B cell (primary cell): ENCODE measurements at regions not wholly inside any gene's neighbourhood (a gene's known extent, or its start where the extent isn't known, plus 50 kb on each side); places are given as distances from the start of the nearest gene placed in this dataset.

Experiments
- ATAC-seq: fragments of 200-7000 bp; cut with Tn5 transposase; one replicate; pipeline ENCODE4 v1.10.0; 2021; ENCODE audit warnings: low read depth, mild to moderate bottlenecking, moderate number of reproducible peaks, moderate library complexity
- CTCF ChIA-PET: fragments of 350-600 bp; sonication (Branson Sonifier 250); formaldehyde crosslinking; loops from one replicate; lab custom pipeline; 2021; ENCODE audit warnings: antibody characterized with exemption, inconsistent platforms; lab: Charles Lee
- POLR2A ChIA-PET: fragments of 350-600 bp; sonication (Branson Sonifier 250); formaldehyde crosslinking; loops from one replicate; lab custom pipeline; 2021; ENCODE audit warnings: antibody characterized with exemption; lab: Charles Lee
- DNase-seq: peaks from one replicate; pipeline ENCODE4 v3.0.0; 2013
- H2AFZ ChIP-seq: 2 replicates; pipeline ENCODE4 v1.6.1; 2012; ENCODE audit warnings: mild to moderate bottlenecking, low read depth, low read length; ENCODE audit not compliant: insufficient read depth, poor library complexity, severe bottlenecking
- H3K27ac ChIP-seq, 2 donors: 1 replicate in 1 of 2; 2 replicates in 1 of 2; pipeline ENCODE4 v1.5.1; 2012 to 2013; ENCODE audit warnings: low read length in 2 of 2, mild to moderate bottlenecking in 2 of 2, moderate library complexity in 1 of 2
- H3K27me3 ChIP-seq, 4 experiments: fragments of 200-600 bp in 1 of 4; sonication (generic) in 1 of 4; replicated peaks in 1 of 4; 1 replicate in 2 of 4; 2 replicates in 2 of 4; pipeline versions ENCODE4 v1.6.1 to v1.7.0; 2013 to 2016; ENCODE audit warnings: low read length in 3 of 4, mild to moderate bottlenecking in 2 of 4, mixed read lengths in 1 of 4, moderate library complexity in 1 of 4; ENCODE audit not compliant: insufficient read depth in 4 of 4, control insufficient read depth in 3 of 4; ENCODE audit errors: control extremely low read depth in 1 of 4
- H3K36me3 ChIP-seq, 2 experiments: replicated peaks in 1 of 2; 1 replicate in 1 of 2; 2 replicates in 1 of 2; pipeline versions ENCODE4 v1.6.1 to v1.7.1; 2013; ENCODE audit warnings: low read length in 1 of 2; ENCODE audit not compliant: insufficient read depth in 2 of 2, control insufficient read depth in 1 of 2; ENCODE audit errors: control extremely low read depth in 1 of 2, extremely low read depth in 1 of 2
- H3K4me1 ChIP-seq, 2 donors: fragments of 200-600 bp in 1 of 2; sonication (generic) in 1 of 2; 1 replicate in 1 of 2; 2 replicates in 1 of 2; pipeline versions ENCODE4 v1.5.1 to v1.6.1; 2013 to 2017; ENCODE audit warnings: low read length in 2 of 2; ENCODE audit not compliant: control insufficient read depth in 2 of 2, insufficient read depth in 2 of 2
- H3K4me2 ChIP-seq: replicated peaks from 2 replicates; pipeline ENCODE3; 2012; ENCODE audit warnings: mild to moderate bottlenecking, low read depth, low read length; ENCODE audit not compliant: poor library complexity, severe bottlenecking
- H3K4me3 ChIP-seq, 5 experiments: fragments of 200-600 bp in 1 of 5; sonication (generic) in 1 of 5; 1 replicate in 3 of 5; 2 replicates in 2 of 5; pipeline versions ENCODE4 v1.5.1 to v1.7.0; 2011 to 2016; ENCODE audit warnings: low read length in 4 of 5, mild to moderate bottlenecking in 4 of 5, low read depth in 2 of 5, control low read depth in 1 of 5, moderate library complexity in 1 of 5; ENCODE audit not compliant: insufficient read depth in 1 of 5; ENCODE audit errors: control extremely low read depth in 1 of 5, extremely low read depth in 1 of 5
- H3K79me2 ChIP-seq: fragments of 200-600 bp; sonication (generic); one replicate; pipeline ENCODE4 v1.6.0; 2016; ENCODE audit warnings: low read length; ENCODE audit not compliant: control insufficient read depth, insufficient read depth
- H3K9ac ChIP-seq: fragments of 200-600 bp; sonication (generic); 2 replicates; pipeline ENCODE4 v1.6.1; 2017; ENCODE audit warnings: mild to moderate bottlenecking, low read length, moderate library complexity
- H3K9me3 ChIP-seq, 3 donors: one replicate each; pipeline versions ENCODE4 v1.6.1 to v1.7.1; 2013; ENCODE audit warnings: low read length in 2 of 3; ENCODE audit not compliant: control insufficient read depth in 2 of 3, insufficient read depth in 1 of 3; ENCODE audit errors: control extremely low read depth in 1 of 3
- H4K20me1 ChIP-seq: 2 replicates; pipeline ENCODE4 v1.6.0; 2012; ENCODE audit warnings: mild to moderate bottlenecking, low read length; ENCODE audit not compliant: insufficient read depth, control insufficient read depth, poor library complexity, severe bottlenecking
- H3K27ac Mint-ChIP-seq: one replicate; pipeline ENCODE4 v1.8.0; 2021; ENCODE audit warnings: mixed read lengths
- H3K27me3 Mint-ChIP-seq: one replicate; pipeline ENCODE4 v1.8.0; 2021; ENCODE audit warnings: mixed read lengths
- H3K4me1 Mint-ChIP-seq: one replicate; pipeline ENCODE4 v1.8.0; 2021; ENCODE audit warnings: mixed read lengths
- H3K4me3 Mint-ChIP-seq: one replicate; pipeline ENCODE4 v1.8.0; 2021; ENCODE audit warnings: mixed read lengths
- H3K9me3 Mint-ChIP-seq: one replicate; pipeline ENCODE4 v1.8.0; 2022; ENCODE audit warnings: mixed read lengths; ENCODE audit not compliant: insufficient read depth
- CTCF ChIP-seq: fragments of 200-600 bp; IDR thresholded peaks from one replicate; pipeline ENCODE4 v1.8.0; 2022; ENCODE audit warnings: antibody characterized with exemption, mild to moderate bottlenecking
- EZH2 ChIP-seq: IDR thresholded peaks from 2 replicates; pipeline ENCODE4 v1.6.1; 2012; ENCODE audit warnings: borderline replicate concordance, low read depth, mild to moderate bottlenecking, moderate library complexity, low read length; ENCODE audit not compliant: insufficient read depth, poor library complexity, severe bottlenecking
- WGBS: methylation state at CpG from one replicate; pipeline ENCODE4 v1.1.5; 2013; ENCODE audit warnings: missing lambda C conversion rate; ENCODE audit not compliant: insufficient coverage; 5-methylcytosine and 5-hydroxymethylcytosine counted together
- intact Hi-C: fragments of 100-400 bp; cut with micrococcal nuclease; formaldehyde crosslinking; loops from one replicate; pipeline ENCODE4 v1.10.0; 2022

GRCh38 chr4:14392378-14392777 is 609.9 kb upstream of the CPEB2 start:
- 88% methylated on average over 3 of the region's 4 CpGs for WGBS
- H3K27ac ChIP-seq, result no peak overlapping the region
- CTCF ChIA-PET, result no interaction called here
- H3K4me3 Mint-ChIP-seq, result no peak overlapping the region
- peaks cover 2% of the 10 kb centered on the region for H3K9me3 Mint-ChIP-seq
- no peak for DNase-seq
- TF ChIP-seq CTCF, result no peak
- TF ChIP-seq EZH2, result no peak
- H3K9me3 ChIP-seq, result no peaks in the 10 kb centered on the region
- H3K27me3 ChIP-seq, result no peaks in the 10 kb centered on the region
- no peaks in the 10 kb centered on the region for H3K4me1 Mint-ChIP-seq
- H3K27me3 Mint-ChIP-seq, result peaks cover 3% of the 10 kb centered on the region
- H3K36me3 ChIP-seq, result no peaks in the 10 kb centered on the region
- H3K4me3 ChIP-seq, result no peak overlapping the region
- ATAC-seq, result no peak
- no peak overlapping the region for H3K4me2 ChIP-seq
- POLR2A ChIA-PET, result no interaction called here
- no peak overlapping the region for H3K27ac Mint-ChIP-seq
- intact Hi-C loops, result no loop called here
- no peak overlapping the region for H3K9ac ChIP-seq
- no peaks in the 10 kb centered on the region for H3K79me2 ChIP-seq
- no peaks in the 10 kb centered on the region for H3K4me1 ChIP-seq
- H2AFZ ChIP-seq, result no peak overlapping the region
- no peaks in the 10 kb centered on the region for H4K20me1 ChIP-seq

- H3K4me3 ChIP-seq, result no peak overlapping the region
- no peaks in the 10 kb centered on the region for H3K27me3 ChIP-seq
- Mint-ChIP-seq H3K27ac (no peak overlapping the region), H3K4me1 (no peaks in the 10 kb centered on the region), H3K9me3 (peaks cover 8% of the 10 kb centered on the region), H3K4me3 (no peak overlapping the region), H3K27me3 (no peaks in the 10 kb centered on the region)
- no peaks in the 10 kb centered on the region for H3K4me1 ChIP-seq
- H3K79me2 ChIP-seq, result no peaks in the 10 kb centered on the region
- POLR2A ChIA-PET, result no interaction called here
- no peak for DNase-seq
- no peak overlapping the region for H3K27ac ChIP-seq
- intact Hi-C loops, result no loop called here
- ATAC-seq, result no peak
- H3K9ac ChIP-seq, result no peak overlapping the region
- no peaks in the 10 kb centered on the region for H4K20me1 ChIP-seq
- peaks cover 0 to 14% (median 4%) of the 10 kb centered on the region in 3 donors for H3K9me3 ChIP-seq
- H2AFZ ChIP-seq, result no peak overlapping the region
- no peak overlapping the region for H3K4me2 ChIP-seq
- CTCF ChIA-PET, result no interaction called here
- H3K36me3 ChIP-seq, result no peaks in the 10 kb centered on the region
- 90% methylated on average over 2 of the region's 2 CpGs for WGBS
- TF ChIP-seq EZH2 (no peak), CTCF (no peak)
Measured at GRCh38 chr4:14396183-14396582, 606.1 kb upstream of the CPEB2 start.
